ENCODE measurements at regions not wholly inside any gene's neighbourhood (a gene's known extent, or its start where the extent isn't known, plus 50 kb on each side); places are given as distances from the start of the nearest gene placed in this dataset.

DNA sequence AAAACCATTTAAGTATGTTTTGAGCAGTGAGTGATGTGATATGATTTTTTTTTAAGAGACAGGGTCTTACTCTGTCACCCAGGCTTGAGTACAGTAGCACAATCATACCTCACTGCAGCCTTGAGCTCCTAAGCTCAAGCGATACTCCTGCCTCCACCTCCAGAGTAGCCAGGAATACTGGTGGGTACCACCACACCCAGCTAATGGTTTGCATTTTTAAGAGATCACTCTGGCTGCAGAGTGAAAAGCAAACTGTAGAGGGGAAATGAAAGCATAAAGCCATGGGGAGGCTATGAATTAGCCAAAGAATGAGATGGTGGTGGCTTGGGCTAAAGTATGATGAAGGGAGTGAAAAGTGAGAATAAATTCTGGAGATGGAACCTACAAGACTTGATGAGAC, 199.1 kb downstream of the HINT1 start:
- DNase-seq, result no peak
- Mint-ChIP-seq H3K9me3 (peaks cover 10% of the 10 kb centered on the region), H3K4me1 (ENCODE audit: low read depth) (no peaks in the 10 kb centered on the region), H3K27me3 (no peaks in the 10 kb centered on the region), H3K4me3 (no peak overlapping the region), H3K27ac (no peak overlapping the region), H3K36me3 (no peaks in the 10 kb centered on the region)
- CTCF ChIA-PET, result interaction anchor here (0.6 kb wide), 1 partner anchor 45 kb away, joined by 3 read pairs; no protein-coding TSS in a partner anchor
- intact Hi-C loops (cut with micrococcal nuclease), result no loop called here
- POLR2A ChIA-PET, result no interaction called here

GRCh38 chr5:130965360-130965759, 199.7 kb downstream of the HINT1 start:
- ChIA-PET CTCF (no interaction called here), POLR2A (no interaction called here)
- Mint-ChIP-seq H3K4me1 (ENCODE audit: low read depth) (no peaks in the 10 kb centered on the region), H3K9me3 (peaks cover 10% of the 10 kb centered on the region), H3K4me3 (no peak overlapping the region), H3K36me3 (no peaks in the 10 kb centered on the region), H3K27ac (no peak overlapping the region), H3K27me3 (no peaks in the 10 kb centered on the region)
- DNase-seq, result no peak
- intact Hi-C loops (cut with micrococcal nuclease), result no loop called here

- CTCF ChIA-PET, result no interaction called here
- H3K9me3 Mint-ChIP-seq, result peaks cover 10% of the 10 kb centered on the region
- no peak for DNase-seq
- H3K27ac Mint-ChIP-seq, result no peak overlapping the region
- no peaks in the 10 kb centered on the region for H3K4me1 Mint-ChIP-seq (ENCODE audit: low read depth)
- no peak overlapping the region for H3K4me3 Mint-ChIP-seq
- H3K36me3 Mint-ChIP-seq, result no peaks in the 10 kb centered on the region
- POLR2A ChIA-PET, result no interaction called here
- intact Hi-C loops (cut with micrococcal nuclease), result no loop called here
- H3K27me3 Mint-ChIP-seq, result no peaks in the 10 kb centered on the region
Measured at GRCh38 chr5:130964231-130965202, 200.5 kb downstream of the HINT1 start.

DNA sequence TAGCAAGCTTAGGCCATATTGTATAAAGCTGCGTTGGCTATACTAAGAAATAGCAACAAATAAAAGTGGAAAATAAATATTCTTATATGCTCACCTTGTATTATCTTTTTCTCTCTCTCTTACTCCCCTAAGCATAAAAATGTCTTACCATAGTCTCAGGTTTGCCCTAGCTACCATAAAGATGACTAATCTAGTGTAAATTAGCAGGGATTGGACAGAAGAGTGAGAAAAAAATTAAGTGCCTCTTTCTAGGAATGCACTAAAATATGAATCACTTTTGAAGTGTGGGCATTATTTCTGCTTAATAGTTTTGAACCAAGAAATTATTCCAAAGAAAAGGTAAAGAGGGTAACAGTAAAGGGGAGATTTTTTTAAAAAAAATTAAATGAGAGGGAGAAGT, 201.3 kb downstream of the HINT1 start:
- ChIA-PET POLR2A (no interaction called here), CTCF (no interaction called here)
- Mint-ChIP-seq H3K9me3 (peaks cover 10% of the 10 kb centered on the region), H3K27ac (no peak overlapping the region), H3K27me3 (no peaks in the 10 kb centered on the region), H3K4me1 (ENCODE audit: low read depth) (no peaks in the 10 kb centered on the region), H3K4me3 (no peak overlapping the region), H3K36me3 (no peaks in the 10 kb centered on the region)
- intact Hi-C loops (cut with micrococcal nuclease), result no loop called here
- DNase-seq, result no peak

DNA sequence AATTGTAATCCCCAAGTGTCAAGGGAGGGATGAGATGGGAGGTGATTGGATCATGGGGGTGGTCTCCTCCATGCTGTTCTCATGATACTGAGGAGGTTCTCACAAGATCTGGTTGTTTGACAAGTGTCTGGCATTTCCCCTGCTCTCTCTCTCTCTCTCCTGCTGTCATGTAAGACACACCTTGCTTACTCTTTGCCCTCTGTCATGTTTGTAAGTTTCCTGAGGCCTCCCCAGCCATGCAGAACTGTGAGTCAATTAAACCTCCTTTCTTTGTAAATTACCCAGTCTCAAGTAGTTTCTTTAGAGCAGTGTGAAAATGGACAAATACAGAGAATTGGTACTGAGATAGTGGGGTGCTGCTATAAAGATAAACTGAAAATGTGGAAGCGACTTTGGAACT, 207.9 kb downstream of the HINT1 start:
- POLR2A ChIA-PET, result no interaction called here
- no peaks in the 10 kb centered on the region for H3K4me1 Mint-ChIP-seq (ENCODE audit: low read depth)
- H3K27me3 Mint-ChIP-seq, result no peaks in the 10 kb centered on the region
- H3K36me3 Mint-ChIP-seq, result no peaks in the 10 kb centered on the region
- H3K27ac Mint-ChIP-seq, result no peak overlapping the region
- intact Hi-C loops (cut with micrococcal nuclease), result no loop called here
- CTCF ChIA-PET, result no interaction called here
- DNase-seq, result no peak
- peaks cover 11% of the 10 kb centered on the region for H3K9me3 Mint-ChIP-seq
- no peak overlapping the region for H3K4me3 Mint-ChIP-seq

DNA sequence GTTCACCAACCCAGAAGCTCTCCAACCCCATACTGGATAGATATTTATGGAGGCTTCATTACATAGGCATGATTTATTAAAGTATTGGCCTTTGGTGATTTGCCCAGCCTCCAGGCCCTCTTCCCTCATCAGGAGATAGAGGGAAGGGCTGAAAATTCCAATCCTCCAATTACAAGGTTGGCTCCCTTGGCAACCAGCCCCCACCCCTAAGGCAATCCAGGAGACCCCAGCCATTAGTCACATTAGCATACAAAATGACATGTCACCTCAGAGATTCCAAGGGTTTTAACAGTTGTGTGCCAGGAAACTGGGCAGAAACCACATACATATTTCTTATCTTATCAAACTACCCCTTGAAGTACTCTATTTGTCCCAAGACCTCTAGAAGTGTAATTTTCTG, 210.0 kb downstream of the HINT1 start:
- Mint-ChIP-seq H3K36me3 (no peaks in the 10 kb centered on the region), H3K4me1 (ENCODE audit: low read depth) (no peaks in the 10 kb centered on the region), H3K4me3 (no peak overlapping the region), H3K27ac (no peak overlapping the region), H3K9me3 (peaks cover 7% of the 10 kb centered on the region), H3K27me3 (no peaks in the 10 kb centered on the region)
- CTCF ChIA-PET, result no interaction called here
- DNase-seq, result no peak
- intact Hi-C loops (cut with micrococcal nuclease), result no loop called here
- POLR2A ChIA-PET, result no interaction called here

DNA sequence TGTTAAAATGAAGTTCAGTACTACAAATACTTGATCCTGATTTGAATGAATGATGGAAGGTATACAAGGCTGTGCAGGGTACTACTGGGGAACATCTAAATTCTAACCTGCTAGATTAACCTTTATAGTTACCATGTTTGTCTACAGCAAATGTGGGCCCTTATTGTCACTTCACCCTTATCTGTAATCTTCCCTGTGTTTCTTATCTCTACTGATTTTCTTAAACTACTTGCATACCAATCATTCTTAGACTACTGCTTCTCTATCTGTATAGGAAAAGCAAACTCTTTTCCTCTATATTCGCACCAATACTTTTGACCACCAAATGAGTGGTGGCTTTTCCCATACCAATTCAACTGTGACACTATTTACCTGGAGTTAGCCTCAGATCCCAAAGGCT, 210.7 kb downstream of the HINT1 start:
- Mint-ChIP-seq H3K36me3 (no peaks in the 10 kb centered on the region), H3K4me3 (no peak overlapping the region)
- POLR2A ChIA-PET, result no interaction called here

GRCh38 chr5:130939059-130939458, 226.0 kb downstream of the HINT1 start:
- no peak overlapping the region for H3K4me3 Mint-ChIP-seq
- no peak overlapping the region for H3K27ac Mint-ChIP-seq
- ChIA-PET POLR2A (interaction anchor here (1.3 kb wide), 1 partner anchor 9 kb away, joined by 4 read pairs; no protein-coding TSS in a partner anchor), CTCF (no interaction called here)
- H3K4me1 Mint-ChIP-seq (ENCODE audit: low read depth), result no peaks in the 10 kb centered on the region
- intact Hi-C loops (cut with micrococcal nuclease), result no loop called here
- no peak for DNase-seq
- H3K36me3 Mint-ChIP-seq, result no peaks in the 10 kb centered on the region
- no peaks in the 10 kb centered on the region for H3K9me3 Mint-ChIP-seq
- H3K27me3 Mint-ChIP-seq, result no peaks in the 10 kb centered on the region

More for the DNA sequence above, 210.7 kb downstream of the HINT1 start:
- CTCF ChIA-PET, result no interaction called here
- intact Hi-C loops (cut with micrococcal nuclease), result no loop called here
- H3K9me3 Mint-ChIP-seq, result peaks cover 7% of the 10 kb centered on the region
- no peaks in the 10 kb centered on the region for H3K4me1 Mint-ChIP-seq (ENCODE audit: low read depth)
- no peaks in the 10 kb centered on the region for H3K27me3 Mint-ChIP-seq
- H3K27ac Mint-ChIP-seq, result no peak overlapping the region
- DNase-seq, result no peak

DNA sequence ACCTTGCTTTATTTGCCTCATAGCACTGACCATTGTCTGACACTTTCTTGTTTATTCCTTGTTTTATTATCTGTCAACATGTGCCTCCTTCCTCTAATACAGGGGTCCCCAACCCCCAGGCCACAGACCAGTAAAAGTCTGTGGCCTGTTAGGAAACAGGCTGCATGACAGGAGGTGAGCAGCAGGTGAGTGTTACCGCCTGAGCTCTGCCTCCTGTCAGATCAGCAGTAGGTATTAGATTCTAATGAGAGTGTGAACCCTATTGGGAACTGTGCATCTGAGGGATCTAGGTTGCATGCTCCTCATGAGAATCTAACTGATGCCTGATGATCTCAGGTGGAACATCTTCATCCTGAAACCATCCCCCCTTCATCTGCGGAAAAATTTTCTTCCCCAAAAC, 228.0 kb downstream of the HINT1 start:
- peaks cover 2% of the 10 kb centered on the region for H3K9me3 Mint-ChIP-seq

GRCh38 chr5:130923543-130924124, 241.4 kb downstream of the HINT1 start:
- Mint-ChIP-seq H3K36me3 (no peaks in the 10 kb centered on the region), H3K4me3 (no peak overlapping the region), H3K9me3 (no peaks in the 10 kb centered on the region), H3K4me1 (ENCODE audit: low read depth) (no peaks in the 10 kb centered on the region), H3K27ac (no peak overlapping the region), H3K27me3 (peaks cover 2% of the 10 kb centered on the region)
- CTCF ChIA-PET, result interaction anchor here (0.6 kb wide), 1 partner anchor 173 kb away, joined by 3 read pairs; no protein-coding TSS in a partner anchor
- intact Hi-C loops (cut with micrococcal nuclease), result no loop called here
- POLR2A ChIA-PET, result no interaction called here
- DNase-seq, result no peak

More for the DNA sequence above, 228.0 kb downstream of the HINT1 start:
- POLR2A ChIA-PET, result no interaction called here
- no peaks in the 10 kb centered on the region for H3K36me3 Mint-ChIP-seq
- no peaks in the 10 kb centered on the region for H3K4me1 Mint-ChIP-seq (ENCODE audit: low read depth)
- H3K27me3 Mint-ChIP-seq, result no peaks in the 10 kb centered on the region
- CTCF ChIA-PET, result no interaction called here
- H3K4me3 Mint-ChIP-seq, result no peak overlapping the region
- no peak for DNase-seq
- intact Hi-C loops (cut with micrococcal nuclease), result no loop called here
- H3K27ac Mint-ChIP-seq, result no peak overlapping the region

DNA sequence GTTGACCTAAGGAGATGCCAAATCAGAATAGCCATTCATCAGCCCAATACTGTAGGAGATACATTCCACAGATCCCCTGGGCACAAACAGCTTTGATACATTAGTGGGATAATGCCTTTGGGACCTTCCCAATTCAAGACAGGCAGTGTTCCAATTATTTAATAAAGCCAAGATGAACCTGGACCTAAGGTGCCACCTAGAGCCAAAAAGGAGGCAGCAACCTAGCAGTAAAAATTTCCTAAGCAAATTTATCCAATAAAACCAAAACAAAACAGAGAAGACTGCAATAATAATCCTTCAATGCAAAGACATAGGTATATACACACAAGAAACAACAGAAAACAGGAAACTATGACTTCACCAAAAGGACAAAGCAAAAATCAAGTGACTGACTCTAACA, 253.0 kb downstream of the HINT1 start:
- peaks cover 1% of the 10 kb centered on the region for H3K36me3 Mint-ChIP-seq
- no peak for DNase-seq
- intact Hi-C loops (cut with micrococcal nuclease), result no loop called here
- H3K27me3 Mint-ChIP-seq, result peaks cover 2% of the 10 kb centered on the region
- peaks cover 6% of the 10 kb centered on the region for H3K9me3 Mint-ChIP-seq
- CTCF ChIA-PET, result no interaction called here
- H3K4me1 Mint-ChIP-seq (ENCODE audit: low read depth), result no peaks in the 10 kb centered on the region
- POLR2A ChIA-PET, result no interaction called here
- no peak overlapping the region for H3K4me3 Mint-ChIP-seq
- H3K27ac Mint-ChIP-seq, result no peak overlapping the region

GRCh38 chr5:130908186-130908585, 256.9 kb downstream of the HINT1 start:
- Mint-ChIP-seq H3K27me3 (peaks cover 4% of the 10 kb centered on the region), H3K36me3 (peaks cover 1% of the 10 kb centered on the region), H3K4me1 (ENCODE audit: low read depth) (no peaks in the 10 kb centered on the region), H3K4me3 (no peak overlapping the region), H3K27ac (no peak overlapping the region), H3K9me3 (peaks cover 8% of the 10 kb centered on the region)
- intact Hi-C loops (cut with micrococcal nuclease), result no loop called here
- DNase-seq, result no peak
- POLR2A ChIA-PET, result no interaction called here
- CTCF ChIA-PET, result no interaction called here

Measured in activated CD4-positive, alpha-beta memory T cell treated with anti-CD3 and anti-CD28 coated beads for 36 hours (primary cell).